H1 (cell line): ENCODE measurements at regions not wholly inside any gene's neighbourhood (a gene's known extent, or its start where the extent isn't known, plus 50 kb on each side); places are given as distances from the start of the nearest gene placed in this dataset.

Source experiments
- CTCF ChIA-PET: fragments of 300-600 bp; sonication (Branson Sonifier 250); formaldehyde crosslinking; loops from one replicate; lab custom pipeline; 2021; ENCODE audit not compliant: partially characterized antibody; lab: Charles Lee
- POLR2A ChIA-PET: fragments of 300-600 bp; sonication (Branson Sonifier 250); formaldehyde crosslinking; loops from one replicate; lab custom pipeline; 2021; ENCODE audit warnings: inconsistent platforms; ENCODE audit not compliant: partially characterized antibody; lab: Charles Lee
- DNase-seq, 2 experiments: peaks; one replicate each; pipeline versions ENCODE4 v3.0.0 to v3.0.0-alpha.2; 2010 to 2022; ENCODE audit warnings: low spot score in 2 of 2, low read depth in 1 of 2, mixed read lengths in 1 of 2
- FAIRE-seq: peaks from 2 replicates; lab custom pipeline; 2011; peaks lifted over from hg19 to GRCh38; lab: Jason Lieb, UNC
- H2AFZ ChIP-seq: 2 replicates; pipeline ENCODE4 v1.8.1; 2012; ENCODE audit warnings: low read length, inconsistent platforms
- H2AK5ac ChIP-seq: 2 replicates; pipeline ENCODE4 v1.6.1; 2013; ENCODE audit warnings: low read depth, low read length
- H2BK120ac ChIP-seq: replicated peaks from 2 replicates; pipeline ENCODE3; 2013; ENCODE audit warnings: low read depth, low read length, inconsistent platforms
- H2BK12ac ChIP-seq: 2 replicates; pipeline ENCODE4 v1.6.1; 2013; ENCODE audit warnings: low read depth, low read length
- H2BK15ac ChIP-seq: 2 replicates; pipeline ENCODE4 v1.6.1; 2013; ENCODE audit warnings: low read length
- H2BK20ac ChIP-seq: 2 replicates; pipeline ENCODE4 v1.6.1; 2013; ENCODE audit warnings: low read length
- H2BK5ac ChIP-seq: 2 replicates; pipeline ENCODE4 v1.6.1; 2013; ENCODE audit warnings: low read depth, low read length
- H3K14ac ChIP-seq: 2 replicates; pipeline ENCODE4 v1.6.1; 2013; ENCODE audit warnings: inconsistent platforms; ENCODE audit not compliant: insufficient read length
- H3K18ac ChIP-seq: 2 replicates; pipeline ENCODE4 v1.6.1; 2013; ENCODE audit warnings: low read length; ENCODE audit errors: extremely low read depth
- H3K23ac ChIP-seq: 2 replicates; pipeline ENCODE4 v1.6.1; 2013; ENCODE audit warnings: inconsistent platforms; ENCODE audit not compliant: insufficient read length
- H3K23me2 ChIP-seq: 2 replicates; pipeline ENCODE4 v1.6.1; 2013; ENCODE audit warnings: low read depth, low read length
- H3K27ac ChIP-seq: 2 replicates; pipeline ENCODE4 v1.6.1; 2011; ENCODE audit warnings: low read depth, low read length, inconsistent platforms
- H3K27me3 ChIP-seq, 4 experiments: replicated peaks in 1 of 4; 1 replicate in 1 of 4; 2 replicates in 3 of 4; pipeline versions ENCODE4 v1.6.1 to v1.8.1; 2011 to 2013; ENCODE audit warnings: low read length in 3 of 4, mild to moderate bottlenecking in 3 of 4, inconsistent platforms in 2 of 4, mixed read lengths in 2 of 4, moderate library complexity in 1 of 4; ENCODE audit not compliant: control insufficient read depth in 3 of 4, insufficient read depth in 3 of 4; ENCODE audit errors: extremely low read depth in 1 of 4
- H3K36me3 ChIP-seq, 4 experiments: 2 replicates each; pipeline versions ENCODE4 v1.6.1 to v1.8.1; 2011 to 2013; ENCODE audit warnings: mild to moderate bottlenecking in 4 of 4, low read length in 3 of 4, moderate library complexity in 2 of 4, control low read depth in 1 of 4, inconsistent platforms in 1 of 4; ENCODE audit not compliant: insufficient read depth in 4 of 4, control insufficient read depth in 2 of 4
- H3K4ac ChIP-seq: replicated peaks from 2 replicates; pipeline ENCODE3; 2013; ENCODE audit warnings: low read length, low read depth, mixed read lengths, inconsistent platforms; ENCODE audit not compliant: insufficient read length
- H3K4me1 ChIP-seq, 4 experiments: replicated peaks in 1 of 4; 1 replicate in 1 of 4; 2 replicates in 3 of 4; pipeline versions ENCODE4 v1.6.1 to v1.8.1; 2011 to 2013; ENCODE audit warnings: low read length in 3 of 4, inconsistent platforms in 2 of 4, mixed read lengths in 1 of 4; ENCODE audit not compliant: insufficient read depth in 4 of 4, control insufficient read depth in 3 of 4
- H3K4me2 ChIP-seq, 2 experiments: 2 replicates each; pipeline versions ENCODE4 v1.6.1 to v1.8.1; 2011 to 2013; ENCODE audit warnings: low read depth in 2 of 2, low read length in 2 of 2, control low read depth in 1 of 2, inconsistent platforms in 1 of 2, mild to moderate bottlenecking in 1 of 2; ENCODE audit not compliant: insufficient read depth in 1 of 2
- H3K4me3 ChIP-seq, 4 experiments: fragments of 200-600, 300-600 bp in 1 of 4; sonication (generic), shearing (Covaris generic), sonication (Bioruptor Twin) in 1 of 4; 2 replicates each; pipeline versions ENCODE4 v1.5.1 to v1.8.1; 2011 to 2016; ENCODE audit warnings: low read length in 4 of 4, low read depth in 3 of 4, control low read depth in 2 of 4, inconsistent platforms in 2 of 4, mild to moderate bottlenecking in 2 of 4, mixed read lengths in 1 of 4, moderate library complexity in 1 of 4; ENCODE audit not compliant: insufficient read depth in 2 of 4; ENCODE audit errors: extremely low read depth in 1 of 4
- H3K56ac ChIP-seq: replicated peaks from 2 replicates; pipeline ENCODE3; 2013; ENCODE audit warnings: low read depth, mild to moderate bottlenecking, mixed read lengths, low read length, inconsistent platforms; ENCODE audit not compliant: insufficient read length
- H3K79me1 ChIP-seq: 2 replicates; pipeline ENCODE4 v1.6.1; 2013; ENCODE audit warnings: low read depth, low read length, control low read depth
- H3K79me2 ChIP-seq, 2 experiments: 2 replicates each; pipeline versions ENCODE4 v1.6.1 to v1.8.1; 2012 to 2013; ENCODE audit warnings: low read length in 2 of 2, mild to moderate bottlenecking in 2 of 2, inconsistent platforms in 1 of 2; ENCODE audit not compliant: insufficient read depth in 2 of 2, control insufficient read depth in 1 of 2
- H3K9ac ChIP-seq, 4 experiments: replicated peaks in 1 of 4; 1 replicate in 1 of 4; 2 replicates in 3 of 4; pipeline versions ENCODE4 v1.6.1 to v1.8.1; 2011 to 2013; ENCODE audit warnings: low read depth in 3 of 4, low read length in 3 of 4, control low read depth in 2 of 4, mild to moderate bottlenecking in 2 of 4, moderate library complexity in 2 of 4, inconsistent platforms in 1 of 4; ENCODE audit errors: extremely low read depth in 1 of 4
- H3K9me3 ChIP-seq, 2 experiments: 2 replicates each; pipeline versions ENCODE4 v1.6.1 to v1.8.1; 2012 to 2013; ENCODE audit warnings: mild to moderate bottlenecking in 2 of 2, moderate library complexity in 2 of 2, control low read depth in 1 of 2, inconsistent platforms in 1 of 2, low read depth in 1 of 2, low read length in 1 of 2, mixed read lengths in 1 of 2; ENCODE audit not compliant: insufficient read depth in 2 of 2
- H4K20me1 ChIP-seq, 2 experiments: replicated peaks in 1 of 2; 2 replicates each; pipeline versions ENCODE3 to v1.8.1; 2011 to 2013; ENCODE audit warnings: inconsistent platforms in 2 of 2, low read length in 2 of 2, mild to moderate bottlenecking in 1 of 2; ENCODE audit not compliant: insufficient read depth in 2 of 2, control insufficient read depth in 1 of 2
- H4K5ac ChIP-seq: 2 replicates; pipeline ENCODE4 v1.6.1; 2013; ENCODE audit warnings: low read length, low read depth, mixed read lengths, inconsistent platforms; ENCODE audit not compliant: insufficient read length
- H4K8ac ChIP-seq: 2 replicates; pipeline ENCODE4 v1.8.0; 2013; ENCODE audit warnings: mild to moderate bottlenecking, moderate library complexity, low read length, inconsistent platforms; ENCODE audit not compliant: insufficient read depth; ENCODE audit errors: extremely low read depth
- H4K91ac ChIP-seq: replicated peaks from 2 replicates; pipeline ENCODE3; 2013; ENCODE audit warnings: low read length, mixed read lengths, inconsistent platforms; ENCODE audit not compliant: insufficient read length
- ASH2L ChIP-seq: fragments of 200-600, 300-600 bp; sonication (generic); IDR thresholded peaks from one replicate; pipeline ENCODE4 v1.7.1; 2017; ENCODE audit warnings: low read length
- SIRT6 ChIP-seq: IDR thresholded peaks from one replicate; pipeline ENCODE4 v1.7.1; 2012; ENCODE audit warnings: low read length, inconsistent platforms
- WGBS, 2 experiments: shearing (Covaris generic) in 1 of 2; methylation state at CpG; one replicate each; pipeline versions ENCODE4 v1.1.6 to v1.1.7; 2013 to 2015; ENCODE audit warnings: low lambda C conversion rate in 2 of 2, mixed read lengths in 2 of 2, inconsistent platforms in 1 of 2, low coverage in 1 of 2, missing lambda C conversion rate in 1 of 2; ENCODE audit not compliant: insufficient replicate concordance in 2 of 2, insufficient coverage in 1 of 2, insufficient read length in 1 of 2; ENCODE audit errors: extremely low coverage in 1 of 2, missing lambda C conversion rate in 1 of 2; 5-methylcytosine and 5-hydroxymethylcytosine counted together

- Histone ChIP-seq H2BK120ac (no peak overlapping the region), H3K79me2 (no peaks in the 10 kb centered on the region)
- no peak for TF ChIP-seq ASH2L
- no peak for TF ChIP-seq SIRT6
- TF ChIP-seq, all 59 proteins: peak for 0
- no peaks in the 10 kb centered on the region for H4K20me1 ChIP-seq
- H2AFZ ChIP-seq = no peak overlapping the region
- H2BK5ac ChIP-seq = no peak overlapping the region
- no peak overlapping the region for H4K8ac ChIP-seq
- 92% methylated on average over 3 of the region's 4 CpGs; no CpG with 5 or more reads in 1 of the 2 experiments for WGBS, 2 experiments
- H3K27me3 ChIP-seq = no peaks in the 10 kb centered on the region
- no peak overlapping the region for H3K56ac ChIP-seq
- H3K4me2 ChIP-seq = no peak overlapping the region
- H3K4me3 ChIP-seq = no peak overlapping the region
- ChIA-PET CTCF (no interaction called here), POLR2A (no interaction called here)
- no peak overlapping the region for H2BK20ac ChIP-seq
- no peaks in the 10 kb centered on the region for H3K36me3 ChIP-seq
- no peak overlapping the region for H3K27ac ChIP-seq
- H3K4ac ChIP-seq = no peak overlapping the region
- H4K5ac ChIP-seq = no peak overlapping the region
- H3K23me2 ChIP-seq = no peaks in the 10 kb centered on the region
- no peak overlapping the region for H3K14ac ChIP-seq
- no peak for FAIRE-seq
- H2AK5ac ChIP-seq = no peak overlapping the region
- no peaks in the 10 kb centered on the region for H3K79me1 ChIP-seq
- no peaks in the 10 kb centered on the region for H3K4me1 ChIP-seq
- no peaks in the 10 kb centered on the region for H3K9me3 ChIP-seq
- no peak overlapping the region for H4K91ac ChIP-seq
- no peak overlapping the region for H2BK15ac ChIP-seq
- no peak overlapping the region for H3K9ac ChIP-seq
- no peak overlapping the region for H3K23ac ChIP-seq
- no peak overlapping the region for H2BK12ac ChIP-seq
- no peak overlapping the region for H3K18ac ChIP-seq
- no peak for DNase-seq
Measured at GRCh38 chr3:99579246-99579645, 59.1 kb upstream of the COL8A1 start.
